ENCODE measurements at regions not wholly inside any gene's neighbourhood (a gene's known extent, or its start where the extent isn't known, plus 50 kb on each side); places are given as distances from the start of the nearest gene placed in this dataset.

- TF ChIP-seq CTCF (IDR thresholded peaks at IDR 0.05) (no peak), POLR2A (IDR thresholded peaks at IDR 0.05) (no peak)
Observed at GRCh38 chr11:82536706-82537105, 197.0 kb downstream of the FAM181B start.
